ENCODE measurements at regions not wholly inside any gene's neighbourhood (a gene's known extent, or its start where the extent isn't known, plus 50 kb on each side); places are given as distances from the start of the nearest gene placed in this dataset.

GRCh38 chr15:38093931-38094330 is 158.7 kb upstream of the SPRED1 start:
- no peaks in the 10 kb centered on the region for H3K4me1 Mint-ChIP-seq
- peaks cover 4% of the 10 kb centered on the region for H3K9me3 Mint-ChIP-seq (ENCODE audit: insufficient read depth)
- H3K27me3 Mint-ChIP-seq: peaks cover 3% of the 10 kb centered on the region

GRCh38 chr15:38102972-38103371 is 149.7 kb upstream of the SPRED1 start:
- Mint-ChIP-seq H3K4me3 (no peak overlapping the region), H3K4me1 (no peaks in the 10 kb centered on the region), H3K27ac (no peak overlapping the region), H3K27me3 (peaks cover 20% of the 10 kb centered on the region), H3K9me3 (ENCODE audit: insufficient read depth) (no peaks in the 10 kb centered on the region)
- Histone ChIP-seq H3K36me3 (replicated peaks in 1 of 2; ENCODE audit: control extremely low read depth in 1 of 2, control insufficient read depth in 1 of 2, extremely low read depth in 1 of 2, insufficient read depth in 2 of 2, low read length in 1 of 2) (no peaks in the 10 kb centered on the region), H3K9ac (ENCODE audit: low read length) (no peak overlapping the region), H2AFZ (ENCODE audit: insufficient read depth, low read depth, low read length, poor library complexity, severe bottlenecking) (no peak overlapping the region), H3K4me3 (ENCODE audit: control extremely low read depth in 1 of 5, extremely low read depth in 1 of 5, insufficient read depth in 1 of 5, low read depth in 2 of 5, low read length in 4 of 5) (no peak overlapping the region), H3K27me3 (replicated peaks in 1 of 4; ENCODE audit: control extremely low read depth in 1 of 4, control insufficient read depth in 3 of 4, insufficient read depth in 4 of 4, low read length in 3 of 4) (no peaks in the 10 kb centered on the region), H3K9me3 (ENCODE audit: control extremely low read depth in 1 of 3, control insufficient read depth in 2 of 3, insufficient read depth in 1 of 3, low read length in 2 of 3) (peaks cover 0 to 2% (median 0%) of the 10 kb centered on the region in 3 donors), H3K27ac (ENCODE audit: low read length in 2 of 2) (no peak overlapping the region), H3K4me2 (replicated peaks; ENCODE audit: low read depth, low read length, poor library complexity, severe bottlenecking) (no peak overlapping the region), H3K4me1 (ENCODE audit: control insufficient read depth in 2 of 2, insufficient read depth in 2 of 2, low read length in 2 of 2) (no peaks in the 10 kb centered on the region), H4K20me1 (ENCODE audit: control insufficient read depth, insufficient read depth, low read length, poor library complexity, severe bottlenecking) (no peaks in the 10 kb centered on the region), H3K79me2 (ENCODE audit: control insufficient read depth, insufficient read depth, low read length) (no peaks in the 10 kb centered on the region)
- ChIA-PET CTCF (interaction anchor here (0.7 kb wide), 1 partner anchor 13 kb away, joined by 3 read pairs; no protein-coding TSS in a partner anchor), POLR2A (no interaction called here)
- intact Hi-C loops (cut with micrococcal nuclease): no loop called here
- TF ChIP-seq EZH2 (IDR thresholded peaks at IDR 0.05; ENCODE audit: borderline replicate concordance, insufficient read depth, low read depth, low read length, poor library complexity, severe bottlenecking) (no peak), CTCF (IDR thresholded peaks at IDR 0.05) (no peak)
- DNase-seq (no peak), ATAC-seq (ENCODE audit: low read depth) (no peak)
- no CpG with 5 or more reads among the region's 1 CpG for WGBS (ENCODE audit: insufficient coverage)

More at GRCh38 chr15:38093931-38094330, 158.7 kb upstream of the SPRED1 start:
- Histone ChIP-seq H3K4me2 (replicated peaks; ENCODE audit: low read depth, low read length, poor library complexity, severe bottlenecking) (no peak overlapping the region), H3K27ac (ENCODE audit: low read length in 2 of 2) (no peak overlapping the region), H3K9ac (ENCODE audit: low read length) (no peak overlapping the region), H3K36me3 (replicated peaks in 1 of 2; ENCODE audit: control extremely low read depth in 1 of 2, control insufficient read depth in 1 of 2, extremely low read depth in 1 of 2, insufficient read depth in 2 of 2, low read length in 1 of 2) (no peaks in the 10 kb centered on the region), H3K9me3 (ENCODE audit: control extremely low read depth in 1 of 3, control insufficient read depth in 2 of 3, insufficient read depth in 1 of 3, low read length in 2 of 3) (peaks cover 1 to 4% (median 2%) of the 10 kb centered on the region in 3 donors), H4K20me1 (ENCODE audit: control insufficient read depth, insufficient read depth, low read length, poor library complexity, severe bottlenecking) (no peaks in the 10 kb centered on the region), H3K79me2 (ENCODE audit: control insufficient read depth, insufficient read depth, low read length) (no peaks in the 10 kb centered on the region), H3K4me3 (ENCODE audit: control extremely low read depth in 1 of 5, extremely low read depth in 1 of 5, insufficient read depth in 1 of 5, low read depth in 2 of 5, low read length in 4 of 5) (no peak overlapping the region), H3K4me1 (ENCODE audit: control insufficient read depth in 2 of 2, insufficient read depth in 2 of 2, low read length in 2 of 2) (no peaks in the 10 kb centered on the region), H3K27me3 (replicated peaks in 1 of 4; ENCODE audit: control extremely low read depth in 1 of 4, control insufficient read depth in 3 of 4, insufficient read depth in 4 of 4, low read length in 3 of 4) (no peaks in the 10 kb centered on the region), H2AFZ (ENCODE audit: insufficient read depth, low read depth, low read length, poor library complexity, severe bottlenecking) (no peak overlapping the region)
- Mint-ChIP-seq H3K27ac (no peak overlapping the region), H3K4me3 (no peak overlapping the region)
- intact Hi-C loops (cut with micrococcal nuclease): no loop called here
- CTCF ChIA-PET: no interaction called here
- DNase-seq: no peak
- WGBS (ENCODE audit: insufficient coverage): 94% methylated on average over 3 of the region's 7 CpGs
- TF ChIP-seq EZH2 (IDR thresholded peaks at IDR 0.05; ENCODE audit: borderline replicate concordance, insufficient read depth, low read depth, low read length, poor library complexity, severe bottlenecking) (no peak), CTCF (IDR thresholded peaks at IDR 0.05) (no peak)
- ATAC-seq (ENCODE audit: low read depth): no peak
- POLR2A ChIA-PET: no interaction called here
